SK-N-SH treated with all-trans-retinoic acid at 6 μM for 48 hours (cell line): ENCODE measurements at regions not wholly inside any gene's neighbourhood (a gene's known extent, or its start where the extent isn't known, plus 50 kb on each side); places are given as distances from the start of the nearest gene placed in this dataset.

Source experiments
- ARNTL ChIP-seq: fragments of 450-650 bp; formaldehyde crosslinking; IDR thresholded peaks from 2 replicates; pipeline ENCODE4 v1.5.0; 2020; ENCODE audit warnings: low read depth, mild to moderate bottlenecking, moderate library complexity, borderline replicate concordance
- CSRNP3 ChIP-seq: fragments of 250-450 bp; sonication (Bioruptor Pico); IDR thresholded peaks from 2 replicates; pipeline ENCODE4 v1.5.1; 2021; ENCODE audit warnings: mild to moderate bottlenecking, moderate library complexity
- OSR1 ChIP-seq: fragments of 250-450 bp; sonication (Bioruptor Pico); IDR thresholded peaks from 2 replicates; pipeline ENCODE4 v1.8.0; 2022; ENCODE audit warnings: moderate library complexity, mild to moderate bottlenecking, inconsistent platforms
- PPARA ChIP-seq: fragments of 250-450 bp; sonication (Bioruptor Pico); IDR thresholded peaks from 2 replicates; pipeline ENCODE4 v1.5.0; 2020; ENCODE audit warnings: mild to moderate bottlenecking, borderline replicate concordance
- RARB ChIP-seq: fragments of 250-450 bp; sonication (Bioruptor Pico); IDR thresholded peaks from 2 replicates; pipeline ENCODE4 v1.8.0; 2021; ENCODE audit warnings: mild to moderate bottlenecking, moderate library complexity
- TOX ChIP-seq: fragments of 250-450 bp; sonication (Bioruptor Pico); IDR thresholded peaks from 2 replicates; pipeline ENCODE4 v1.8.0; 2021; ENCODE audit warnings: mild to moderate bottlenecking, moderate library complexity, borderline replicate concordance
- ZFP3 ChIP-seq: fragments of 250-450 bp; sonication (Bioruptor Pico); IDR thresholded peaks from 2 replicates; pipeline ENCODE4 v1.5.0; 2020; ENCODE audit warnings: mild to moderate bottlenecking, moderate library complexity
- ZFP30 ChIP-seq: fragments of 450-650 bp; formaldehyde crosslinking; IDR thresholded peaks from 2 replicates; pipeline ENCODE4 v1.5.0; 2022; ENCODE audit warnings: mild to moderate bottlenecking, moderate library complexity
- ZNF565 ChIP-seq: fragments of 450-650 bp; formaldehyde crosslinking; conservative IDR thresholded peaks from 2 replicates; pipeline ENCODE4 v1.5.0; 2020; ENCODE audit warnings: low read depth, mild to moderate bottlenecking, moderate library complexity
- ZNF8 ChIP-seq: fragments of 450-650 bp; formaldehyde crosslinking; IDR thresholded peaks from 2 replicates; pipeline ENCODE4 v1.5.0; 2020; ENCODE audit warnings: mild to moderate bottlenecking, moderate library complexity
- TF ChIP-seq, protein P1 (sequence below): fragments of 250-450 bp; sonication (Bioruptor Pico); IDR thresholded peaks from 2 replicates; pipeline ENCODE4 v1.8.0; 2020; ENCODE audit warnings: mild to moderate bottlenecking, moderate library complexity, borderline replicate concordance
- TF ChIP-seq, protein P2 (sequence below): fragments of 250-450 bp; sonication (Bioruptor Pico); IDR thresholded peaks from 2 replicates; pipeline ENCODE4 v1.5.1; 2020; ENCODE audit warnings: low read depth, mild to moderate bottlenecking, moderate library complexity
- TF ChIP-seq, protein P3 (sequence below): fragments of 250-450 bp; sonication (Bioruptor Pico); IDR thresholded peaks from 2 replicates; pipeline ENCODE4 v1.5.0; 2020; ENCODE audit warnings: mild to moderate bottlenecking, moderate library complexity

GRCh38 chr16:54813778-54814177, 116.9 kb upstream of the IRX5 start:
- TF ChIP-seq, protein P1, sequence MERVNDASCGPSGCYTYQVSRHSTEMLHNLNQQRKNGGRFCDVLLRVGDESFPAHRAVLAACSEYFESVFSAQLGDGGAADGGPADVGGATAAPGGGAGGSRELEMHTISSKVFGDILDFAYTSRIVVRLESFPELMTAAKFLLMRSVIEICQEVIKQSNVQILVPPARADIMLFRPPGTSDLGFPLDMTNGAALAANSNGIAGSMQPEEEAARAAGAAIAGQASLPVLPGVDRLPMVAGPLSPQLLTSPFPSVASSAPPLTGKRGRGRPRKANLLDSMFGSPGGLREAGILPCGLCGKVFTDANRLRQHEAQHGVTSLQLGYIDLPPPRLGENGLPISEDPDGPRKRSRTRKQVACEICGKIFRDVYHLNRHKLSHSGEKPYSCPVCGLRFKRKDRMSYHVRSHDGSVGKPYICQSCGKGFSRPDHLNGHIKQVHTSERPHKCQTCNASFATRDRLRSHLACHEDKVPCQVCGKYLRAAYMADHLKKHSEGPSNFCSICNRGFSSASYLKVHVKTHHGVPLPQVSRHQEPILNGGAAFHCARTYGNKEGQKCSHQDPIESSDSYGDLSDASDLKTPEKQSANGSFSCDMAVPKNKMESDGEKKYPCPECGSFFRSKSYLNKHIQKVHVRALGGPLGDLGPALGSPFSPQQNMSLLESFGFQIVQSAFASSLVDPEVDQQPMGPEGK (CRISPR knock-in tag) = no peak
- TF ChIP-seq ARNTL (CRISPR knock-in tag) (no peak), ZFP30 (CRISPR knock-in tag) (no peak), ZNF8 (CRISPR knock-in tag) (no peak), OSR1 (no peak), CSRNP3 (CRISPR knock-in tag) (no peak), RARB (CRISPR knock-in tag) (no peak), TOX (CRISPR knock-in tag) (no peak), ZNF565 (CRISPR knock-in tag) (no peak), ZFP3 (no peak), PPARA (no peak)
- TF ChIP-seq, protein P2, sequence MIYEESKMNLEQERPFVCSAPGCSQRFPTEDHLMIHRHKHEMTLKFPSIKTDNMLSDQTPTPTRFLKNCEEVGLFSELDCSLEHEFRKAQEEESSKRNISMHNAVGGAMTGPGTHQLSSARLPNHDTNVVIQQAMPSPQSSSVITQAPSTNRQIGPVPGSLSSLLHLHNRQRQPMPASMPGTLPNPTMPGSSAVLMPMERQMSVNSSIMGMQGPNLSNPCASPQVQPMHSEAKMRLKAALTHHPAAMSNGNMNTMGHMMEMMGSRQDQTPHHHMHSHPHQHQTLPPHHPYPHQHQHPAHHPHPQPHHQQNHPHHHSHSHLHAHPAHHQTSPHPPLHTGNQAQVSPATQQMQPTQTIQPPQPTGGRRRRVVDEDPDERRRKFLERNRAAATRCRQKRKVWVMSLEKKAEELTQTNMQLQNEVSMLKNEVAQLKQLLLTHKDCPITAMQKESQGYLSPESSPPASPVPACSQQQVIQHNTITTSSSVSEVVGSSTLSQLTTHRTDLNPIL (CRISPR knock-in tag) = no peak
- TF ChIP-seq, protein P3, sequence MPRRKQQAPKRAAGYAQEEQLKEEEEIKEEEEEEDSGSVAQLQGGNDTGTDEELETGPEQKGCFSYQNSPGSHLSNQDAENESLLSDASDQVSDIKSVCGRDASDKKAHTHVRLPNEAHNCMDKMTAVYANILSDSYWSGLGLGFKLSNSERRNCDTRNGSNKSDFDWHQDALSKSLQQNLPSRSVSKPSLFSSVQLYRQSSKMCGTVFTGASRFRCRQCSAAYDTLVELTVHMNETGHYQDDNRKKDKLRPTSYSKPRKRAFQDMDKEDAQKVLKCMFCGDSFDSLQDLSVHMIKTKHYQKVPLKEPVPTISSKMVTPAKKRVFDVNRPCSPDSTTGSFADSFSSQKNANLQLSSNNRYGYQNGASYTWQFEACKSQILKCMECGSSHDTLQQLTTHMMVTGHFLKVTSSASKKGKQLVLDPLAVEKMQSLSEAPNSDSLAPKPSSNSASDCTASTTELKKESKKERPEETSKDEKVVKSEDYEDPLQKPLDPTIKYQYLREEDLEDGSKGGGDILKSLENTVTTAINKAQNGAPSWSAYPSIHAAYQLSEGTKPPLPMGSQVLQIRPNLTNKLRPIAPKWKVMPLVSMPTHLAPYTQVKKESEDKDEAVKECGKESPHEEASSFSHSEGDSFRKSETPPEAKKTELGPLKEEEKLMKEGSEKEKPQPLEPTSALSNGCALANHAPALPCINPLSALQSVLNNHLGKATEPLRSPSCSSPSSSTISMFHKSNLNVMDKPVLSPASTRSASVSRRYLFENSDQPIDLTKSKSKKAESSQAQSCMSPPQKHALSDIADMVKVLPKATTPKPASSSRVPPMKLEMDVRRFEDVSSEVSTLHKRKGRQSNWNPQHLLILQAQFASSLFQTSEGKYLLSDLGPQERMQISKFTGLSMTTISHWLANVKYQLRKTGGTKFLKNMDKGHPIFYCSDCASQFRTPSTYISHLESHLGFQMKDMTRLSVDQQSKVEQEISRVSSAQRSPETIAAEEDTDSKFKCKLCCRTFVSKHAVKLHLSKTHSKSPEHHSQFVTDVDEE (CRISPR knock-in tag) = no peak
